ENCODE measurements at regions not wholly inside any gene's neighbourhood (a gene's known extent, or its start where the extent isn't known, plus 50 kb on each side); places are given as distances from the start of the nearest gene placed in this dataset.

DNA sequence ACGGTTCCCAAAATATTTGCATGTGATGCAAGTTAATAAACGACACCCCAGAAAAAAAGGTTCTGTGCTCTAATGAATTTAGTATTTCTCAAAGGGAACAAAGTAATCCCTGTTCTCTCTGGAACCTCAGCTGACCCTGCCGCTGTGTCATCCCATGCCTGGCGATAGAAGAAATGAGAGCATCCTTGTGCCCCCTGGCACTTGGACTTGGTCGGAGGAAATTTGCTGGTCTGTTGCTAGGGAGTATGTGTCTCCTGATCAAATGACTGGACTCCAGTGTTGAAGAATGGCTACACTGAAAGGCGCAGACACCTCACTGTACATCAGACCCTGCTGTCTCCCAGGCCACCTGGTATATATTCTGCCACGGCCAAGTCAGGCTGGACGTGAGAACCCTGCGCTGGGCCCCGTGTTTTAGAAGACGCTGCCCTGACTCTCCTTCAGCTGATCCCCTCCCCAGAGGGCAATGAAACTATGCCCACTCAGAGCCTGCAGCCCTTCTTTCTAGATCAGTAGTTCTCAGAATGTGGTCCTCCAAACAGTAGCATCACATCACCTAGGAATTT lies 67.2 kb downstream of the THNSL1 start:
- DNase-seq (ENCODE audit: low spot score) = no peak

DNA sequence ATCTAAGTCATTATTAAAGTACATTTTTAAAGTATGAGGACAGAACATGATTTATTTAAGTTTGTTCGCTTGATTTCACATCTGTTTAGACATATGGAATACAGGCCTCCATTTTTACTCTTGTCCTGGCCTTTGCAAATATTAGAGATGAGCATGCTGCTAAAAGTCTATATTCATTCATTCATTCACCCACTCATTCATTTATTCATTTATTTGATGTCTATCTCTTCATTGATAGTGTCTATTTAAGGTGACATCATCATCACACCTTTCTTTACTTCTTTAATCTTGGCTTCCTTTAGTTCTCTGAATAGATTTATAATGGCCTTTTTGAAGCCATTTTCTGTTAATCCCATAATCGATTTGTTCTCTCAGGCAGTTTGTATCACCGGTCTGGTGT lies 68.0 kb downstream of the THNSL1 start:
- TF ChIP-seq, protein P1, sequence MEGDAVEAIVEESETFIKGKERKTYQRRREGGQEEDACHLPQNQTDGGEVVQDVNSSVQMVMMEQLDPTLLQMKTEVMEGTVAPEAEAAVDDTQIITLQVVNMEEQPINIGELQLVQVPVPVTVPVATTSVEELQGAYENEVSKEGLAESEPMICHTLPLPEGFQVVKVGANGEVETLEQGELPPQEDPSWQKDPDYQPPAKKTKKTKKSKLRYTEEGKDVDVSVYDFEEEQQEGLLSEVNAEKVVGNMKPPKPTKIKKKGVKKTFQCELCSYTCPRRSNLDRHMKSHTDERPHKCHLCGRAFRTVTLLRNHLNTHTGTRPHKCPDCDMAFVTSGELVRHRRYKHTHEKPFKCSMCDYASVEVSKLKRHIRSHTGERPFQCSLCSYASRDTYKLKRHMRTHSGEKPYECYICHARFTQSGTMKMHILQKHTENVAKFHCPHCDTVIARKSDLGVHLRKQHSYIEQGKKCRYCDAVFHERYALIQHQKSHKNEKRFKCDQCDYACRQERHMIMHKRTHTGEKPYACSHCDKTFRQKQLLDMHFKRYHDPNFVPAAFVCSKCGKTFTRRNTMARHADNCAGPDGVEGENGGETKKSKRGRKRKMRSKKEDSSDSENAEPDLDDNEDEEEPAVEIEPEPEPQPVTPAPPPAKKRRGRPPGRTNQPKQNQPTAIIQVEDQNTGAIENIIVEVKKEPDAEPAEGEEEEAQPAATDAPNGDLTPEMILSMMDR (IDR thresholded peaks at IDR 0.05) = no peak
- H3K27me3 ChIP-seq (replicated peaks; ENCODE audit: insufficient read depth) = no peaks in the 10 kb centered on the region
- H3K9me3 ChIP-seq = no peaks in the 10 kb centered on the region
- no peak for ATAC-seq (ENCODE audit: insufficient number of reproducible peaks, low FRiP score, low read depth)
- no peak for DNase-seq (ENCODE audit: low spot score)
- peaks cover 15 to 28% of the 10 kb centered on the region in 2 donors for H3K4me1 ChIP-seq (ENCODE audit: control insufficient read depth in 1 of 2, low read depth in 2 of 2)
- no peak overlapping the region for H3K27ac ChIP-seq
- no peak overlapping the region for H3K4me3 ChIP-seq
- H3K36me3 ChIP-seq = no peaks in the 10 kb centered on the region

More for the DNA sequence above, 67.2 kb downstream of the THNSL1 start:
- ATAC-seq (ENCODE audit: insufficient number of reproducible peaks, low FRiP score, low read depth) = no peak
- H3K9me3 ChIP-seq = no peaks in the 10 kb centered on the region
- H3K27ac ChIP-seq = no peak overlapping the region
- no peaks in the 10 kb centered on the region for H3K27me3 ChIP-seq (replicated peaks; ENCODE audit: insufficient read depth)
- H3K4me1 ChIP-seq (ENCODE audit: control insufficient read depth in 1 of 2, low read depth in 2 of 2) = peaks cover 15 to 28% of the 10 kb centered on the region in 2 donors
- TF ChIP-seq, protein P1 (IDR thresholded peaks at IDR 0.05) = no peak
- H3K36me3 ChIP-seq = no peaks in the 10 kb centered on the region
- no peak overlapping the region for H3K4me3 ChIP-seq

DNA sequence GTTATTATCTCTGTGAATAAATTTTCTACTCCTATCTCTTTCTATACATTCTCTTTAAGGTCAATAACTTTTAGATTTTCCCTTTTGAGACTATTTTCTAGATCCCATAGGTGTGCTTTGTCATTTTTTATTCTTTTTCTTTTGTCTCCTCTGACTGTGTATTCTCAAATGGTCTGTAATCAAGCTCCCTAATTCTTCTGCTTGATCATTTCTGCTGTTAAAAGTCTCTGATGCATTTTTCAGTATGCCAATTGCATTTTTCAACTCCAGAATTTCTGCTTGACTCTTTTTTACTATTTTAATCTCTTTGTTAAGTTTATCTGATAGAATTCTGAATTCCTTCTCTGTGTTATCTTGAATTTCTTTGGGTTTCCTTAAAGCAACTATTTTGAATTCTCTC lies 78.2 kb downstream of the THNSL1 start:
- no peak overlapping the region for H3K27ac ChIP-seq
- TF ChIP-seq, protein P1 (IDR thresholded peaks at IDR 0.05) = no peak
- no peaks in the 10 kb centered on the region for H3K36me3 ChIP-seq
- DNase-seq (ENCODE audit: low spot score) (no peak), ATAC-seq (ENCODE audit: insufficient number of reproducible peaks, low FRiP score, low read depth) (no peak)
- no peaks in the 10 kb centered on the region for H3K27me3 ChIP-seq (replicated peaks; ENCODE audit: insufficient read depth)
- H3K9me3 ChIP-seq = peaks cover 7% of the 10 kb centered on the region
- H3K4me3 ChIP-seq = no peak overlapping the region
- H3K4me1 ChIP-seq (ENCODE audit: control insufficient read depth in 1 of 2, low read depth in 2 of 2) = no peaks in the 10 kb centered on the region

DNA sequence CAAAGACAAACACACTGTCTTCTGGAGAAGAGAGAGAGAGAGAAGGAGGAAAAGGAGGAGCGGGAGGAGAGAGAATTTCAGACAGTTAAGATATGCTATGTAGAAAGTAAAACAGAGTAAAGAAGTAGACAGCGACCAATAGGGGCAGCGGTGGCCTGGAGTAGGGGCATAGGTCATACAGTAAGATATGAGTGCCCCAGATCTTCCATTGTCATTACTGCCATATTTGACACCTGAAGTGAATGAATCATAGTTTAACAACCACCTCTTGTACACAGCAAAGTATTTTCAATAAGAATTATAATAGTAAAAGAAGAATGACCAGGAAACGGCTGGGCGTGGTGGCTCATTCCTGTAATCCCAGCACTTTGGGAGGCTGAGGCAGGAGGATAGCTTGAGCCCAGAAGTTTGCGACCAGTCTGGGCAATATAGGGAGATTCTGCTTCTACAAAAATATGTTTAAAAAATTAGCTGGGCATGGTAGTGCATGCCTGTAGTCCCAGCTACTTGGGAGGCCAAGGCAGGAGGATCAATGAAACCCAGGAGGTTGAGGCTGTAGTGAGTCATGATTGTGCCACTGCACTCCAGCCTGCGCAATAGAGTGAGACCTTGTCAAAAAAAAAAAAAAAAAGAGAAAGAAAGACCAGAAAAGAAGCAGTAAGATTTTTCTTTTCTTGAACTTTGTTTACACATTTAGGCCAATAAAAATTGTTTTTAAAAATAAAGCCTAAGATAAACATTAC lies 77.0 kb upstream of the GPR158 start:
- no peaks in the 10 kb centered on the region for H3K4me1 ChIP-seq (ENCODE audit: control insufficient read depth in 1 of 2, low read depth in 2 of 2)
- H3K36me3 ChIP-seq = no peaks in the 10 kb centered on the region
- no peak overlapping the region for H3K4me3 ChIP-seq
- ATAC-seq (ENCODE audit: insufficient number of reproducible peaks, low FRiP score, low read depth) = no peak
- no peak overlapping the region for H3K27ac ChIP-seq
- DNase-seq (ENCODE audit: low spot score) = no peak
- H3K9me3 ChIP-seq = peaks cover 4% of the 10 kb centered on the region
- TF ChIP-seq, protein P1 (IDR thresholded peaks at IDR 0.05) = no peak
- H3K27me3 ChIP-seq (replicated peaks; ENCODE audit: insufficient read depth) = no peaks in the 10 kb centered on the region

DNA sequence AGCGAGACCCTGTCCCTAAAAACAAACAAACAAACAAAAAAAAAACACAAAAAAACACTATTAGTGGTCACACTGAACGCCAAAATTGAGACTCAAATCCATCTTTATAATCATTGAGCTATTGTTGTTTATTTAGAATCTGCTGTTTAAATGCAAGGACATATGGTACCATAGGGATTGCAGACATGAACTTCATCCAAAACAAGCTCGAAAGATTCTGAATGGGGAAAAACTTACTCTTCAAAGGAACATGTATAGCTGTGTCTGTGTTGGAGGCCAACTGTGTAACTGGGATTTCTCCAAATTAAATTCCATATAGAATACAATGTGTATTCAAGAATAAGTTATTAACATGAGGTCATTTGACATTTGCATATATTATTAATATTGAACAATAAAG lies 74.7 kb upstream of the GPR158 start:
- no peaks in the 10 kb centered on the region for H3K36me3 ChIP-seq
- H3K27me3 ChIP-seq (replicated peaks; ENCODE audit: insufficient read depth) = no peaks in the 10 kb centered on the region
- ATAC-seq (ENCODE audit: insufficient number of reproducible peaks, low FRiP score, low read depth) = no peak

More for the DNA sequence above, 74.7 kb upstream of the GPR158 start:
- TF ChIP-seq, protein P1 (IDR thresholded peaks at IDR 0.05) = no peak
- H3K27ac ChIP-seq = no peak overlapping the region
- no peak overlapping the region for H3K4me3 ChIP-seq
- H3K4me1 ChIP-seq (ENCODE audit: control insufficient read depth in 1 of 2, low read depth in 2 of 2) = no peaks in the 10 kb centered on the region
- H3K9me3 ChIP-seq = no peaks in the 10 kb centered on the region
- DNase-seq (ENCODE audit: low spot score) = no peak
